HCT116 (cell line): ENCODE measurements at regions not wholly inside any gene's neighbourhood (a gene's known extent, or its start where the extent isn't known, plus 50 kb on each side); places are given as distances from the start of the nearest gene placed in this dataset.
"Not testable (repeated sequence)": the region's sequence is repeated elsewhere in the genome, so short reads cannot be mapped to it uniquely, and the experiment has no call there.

Source experiments
- CTCF ChIP-seq, 3 experiments: fragments of 200-600 bp in 1 of 3; sonication (generic) in 1 of 3; IDR thresholded peaks in 2 of 3; conservative IDR thresholded peaks in 1 of 3; 2 replicates each; pipeline ENCODE4 v1.5.1; 2012 to 2017; ENCODE audit warnings: low read depth in 2 of 3, low read length in 2 of 3, antibody characterized with exemption in 1 of 3, borderline replicate concordance in 1 of 3, control low read depth in 1 of 3, mild to moderate bottlenecking in 1 of 3, mixed read lengths in 1 of 3, mixed run types in 1 of 3, moderate library complexity in 1 of 3; ENCODE audit not compliant: insufficient read depth in 1 of 3
- POLR2A ChIP-seq: IDR thresholded peaks from 2 replicates; pipeline ENCODE4 v1.7.0; 2011; ENCODE audit warnings: borderline replicate concordance; ENCODE audit not compliant: insufficient read depth, insufficient read length; ENCODE audit errors: extremely low read depth
- RAD21 ChIP-seq: IDR thresholded peaks from 2 replicates; pipeline ENCODE4 v1.6.1; 2012; ENCODE audit warnings: low read depth, mild to moderate bottlenecking
- REST ChIP-seq: IDR thresholded peaks from 2 replicates; pipeline ENCODE4 v1.6.1; 2012; ENCODE audit warnings: low read depth
- SP1 ChIP-seq: IDR thresholded peaks from 2 replicates; pipeline ENCODE4 v1.6.1; 2012; ENCODE audit warnings: low read depth
- YY1 ChIP-seq: IDR thresholded peaks from 2 replicates; pipeline ENCODE4 v1.6.1; 2011; ENCODE audit warnings: low read length, low read depth, moderate library complexity, mild to moderate bottlenecking; ENCODE audit not compliant: insufficient replicate concordance; ENCODE audit errors: extremely low read depth

GRCh38 chr5:21550916-21551315 lies 1302.2 kb downstream of the CDH12 start:
- TF ChIP-seq CTCF (IDR thresholded peaks at IDR 0.05 in 2 of 3, conservative IDR thresholded peaks at IDR 0.05 in 1 of 3; ENCODE audit: borderline replicate concordance in 1 of 3, insufficient read depth in 1 of 3, low read depth in 2 of 3, low read length in 2 of 3); POLR2A; REST; RAD21; SP1; YY1: not testable (repeated sequence)
